ENCODE measurements at regions not wholly inside any gene's neighbourhood (a gene's known extent, or its start where the extent isn't known, plus 50 kb on each side); places are given as distances from the start of the nearest gene placed in this dataset.

DNA sequence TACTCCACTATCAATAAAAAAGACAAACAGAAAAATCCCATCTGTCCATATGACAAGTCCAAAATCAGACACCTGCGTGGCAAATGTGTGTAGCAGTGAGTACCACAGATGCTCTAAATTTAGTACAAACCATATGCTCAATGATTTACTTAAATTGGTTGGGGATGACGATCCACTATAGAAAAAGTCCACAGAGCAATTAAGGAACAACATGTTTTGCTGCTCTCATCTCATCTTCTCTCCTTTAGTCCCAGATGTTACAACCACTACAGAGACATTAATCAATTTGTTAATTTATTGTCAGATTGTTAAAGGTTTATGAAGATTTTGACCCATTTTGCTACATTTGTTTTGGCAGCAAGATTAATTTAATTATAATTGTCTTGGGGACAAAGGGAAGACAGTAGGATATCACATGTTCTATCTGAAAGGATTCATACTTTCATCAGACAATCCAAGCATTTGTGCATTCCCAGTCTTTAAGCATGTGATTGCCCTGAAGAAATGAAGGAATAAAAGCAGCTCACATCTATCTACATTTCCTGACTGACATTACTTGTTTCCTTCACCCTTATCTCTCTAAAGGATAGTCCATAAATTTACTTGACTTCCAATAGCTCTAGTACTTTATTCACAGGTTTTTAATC lies 2268.1 kb downstream of the PCDH7 start:
- DNase-seq (ENCODE audit: low read depth): no peak

GRCh38 chr4:32991663-32992062 lies 2271.5 kb downstream of the PCDH7 start:
- peak; percentile 4 for DNase-seq (ENCODE audit: low read depth)

DNA sequence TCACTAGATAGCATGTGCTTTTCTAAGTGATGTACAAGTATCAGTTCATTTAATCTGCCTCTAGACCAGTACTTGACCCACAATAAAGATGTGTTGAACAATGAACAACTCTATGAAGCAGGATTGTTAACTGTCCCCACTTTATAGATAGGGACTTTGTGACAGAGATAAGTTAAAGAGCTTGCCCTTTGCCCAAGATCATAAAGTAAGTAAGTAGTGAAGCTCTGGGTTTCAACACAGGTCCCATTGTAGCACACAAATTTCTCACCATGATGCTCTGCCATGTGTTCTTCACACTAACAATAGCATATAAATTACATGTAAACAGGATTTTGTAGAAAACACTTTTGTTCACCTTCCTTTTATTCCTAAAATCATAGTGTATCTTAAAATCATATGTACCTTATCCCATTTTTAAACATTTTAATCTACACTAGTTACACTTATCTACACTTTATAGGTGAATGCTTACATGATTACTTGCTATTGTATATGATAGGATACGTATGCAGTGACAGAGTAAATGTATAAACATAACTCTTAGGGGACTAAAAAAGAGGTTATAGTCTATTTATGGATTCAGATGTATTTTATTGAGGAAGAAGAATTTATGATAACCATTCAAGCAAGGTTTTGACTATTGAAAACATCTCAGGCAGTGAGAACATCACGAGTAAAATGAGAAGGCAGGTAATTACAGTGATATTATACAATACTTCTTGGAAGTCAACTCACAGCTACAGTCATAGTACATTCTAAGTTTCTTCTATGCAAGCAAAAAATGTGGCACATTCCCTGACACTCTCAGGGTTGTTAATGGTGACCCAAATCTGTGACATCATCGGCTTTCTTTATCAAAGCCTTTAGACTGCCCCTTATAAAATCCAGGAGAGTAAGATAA lies 2275.1 kb downstream of the PCDH7 start:
- DNase-seq (ENCODE audit: low read depth): no peak

GRCh38 chr4:33013282-33013681 lies 2293.1 kb downstream of the PCDH7 start:
- DNase-seq (ENCODE audit: low read depth): peak; percentile 13

DNA sequence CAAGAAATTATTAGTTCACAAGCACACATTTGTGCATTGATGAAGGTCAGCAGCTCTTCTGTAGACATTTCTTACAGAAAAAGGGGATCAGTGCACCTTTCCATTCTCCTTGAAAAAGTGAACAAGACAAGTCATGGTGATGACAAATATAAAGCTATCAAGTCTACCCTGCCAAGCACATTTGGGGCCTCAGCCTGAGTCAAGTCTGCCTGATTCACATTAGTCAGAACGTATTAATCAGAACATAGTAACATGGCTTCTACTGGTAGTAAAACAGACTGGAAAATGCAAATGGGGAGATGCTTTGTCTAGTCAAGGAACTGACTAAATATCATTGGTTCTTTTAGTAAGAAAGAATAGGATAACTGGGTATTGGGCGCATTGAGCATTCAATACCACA lies 2305.1 kb downstream of the PCDH7 start:
- peak; percentile 55 for DNase-seq (ENCODE audit: low read depth)

DNA sequence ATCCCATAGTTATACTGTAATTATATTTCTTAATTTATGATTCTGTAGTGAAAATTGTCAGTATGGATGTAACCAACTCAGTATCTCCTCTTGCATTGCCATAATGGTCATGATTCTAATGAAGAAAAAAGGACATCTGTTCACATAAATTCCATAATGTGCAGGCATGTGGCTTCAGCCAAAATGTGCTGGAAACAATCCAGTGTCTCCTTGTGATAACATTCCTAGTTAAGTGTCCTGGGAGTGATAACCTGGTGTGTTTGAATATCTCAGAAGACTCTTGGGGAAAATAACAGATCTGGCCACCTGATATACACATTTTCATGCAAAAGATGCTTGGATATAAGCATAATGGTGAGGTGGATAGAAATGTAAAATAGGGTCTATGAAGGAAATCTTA lies 2309.8 kb downstream of the PCDH7 start:
- DNase-seq (ENCODE audit: low read depth): no peak

DNA sequence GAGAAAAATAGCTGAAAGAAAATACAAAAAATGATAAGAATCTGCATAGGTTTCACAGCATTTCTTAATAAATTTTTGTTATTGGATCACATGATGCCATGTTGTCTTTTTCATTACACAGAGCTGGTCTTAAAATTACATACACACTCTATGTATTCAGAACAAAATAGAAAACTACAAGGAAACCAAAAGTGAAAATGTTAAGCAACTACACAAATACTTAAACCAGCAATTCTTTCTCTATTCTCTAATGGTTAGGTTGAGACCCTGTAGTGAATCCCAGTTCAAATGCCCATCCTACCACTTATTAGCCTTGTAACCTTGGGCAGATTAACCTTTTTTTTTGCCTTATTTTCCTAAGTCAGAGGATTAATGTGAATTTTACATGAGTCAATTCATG lies 2311.2 kb downstream of the PCDH7 start:
- DNase-seq (ENCODE audit: low read depth): no peak

DNA sequence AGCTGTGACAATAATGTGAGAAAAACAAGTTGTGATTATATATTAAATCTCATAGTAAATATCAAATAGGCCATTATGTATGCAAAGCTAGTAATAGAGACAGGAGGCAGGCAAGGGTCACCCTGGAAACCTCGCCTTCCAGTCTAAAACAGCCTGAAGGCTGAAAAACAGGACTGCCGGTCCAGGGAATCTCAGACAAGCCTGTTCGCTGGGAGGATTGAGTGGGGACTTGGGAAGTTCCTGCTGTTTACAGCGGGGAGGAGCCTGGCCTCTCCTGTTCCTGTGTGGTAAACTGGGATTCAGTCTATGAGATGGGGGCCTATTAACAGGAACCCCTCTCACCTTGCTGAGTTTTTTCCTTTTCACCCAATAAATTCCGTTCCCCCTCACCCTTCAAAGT lies 2317.3 kb downstream of the PCDH7 start:
- no peak for DNase-seq (ENCODE audit: low read depth)

DNA sequence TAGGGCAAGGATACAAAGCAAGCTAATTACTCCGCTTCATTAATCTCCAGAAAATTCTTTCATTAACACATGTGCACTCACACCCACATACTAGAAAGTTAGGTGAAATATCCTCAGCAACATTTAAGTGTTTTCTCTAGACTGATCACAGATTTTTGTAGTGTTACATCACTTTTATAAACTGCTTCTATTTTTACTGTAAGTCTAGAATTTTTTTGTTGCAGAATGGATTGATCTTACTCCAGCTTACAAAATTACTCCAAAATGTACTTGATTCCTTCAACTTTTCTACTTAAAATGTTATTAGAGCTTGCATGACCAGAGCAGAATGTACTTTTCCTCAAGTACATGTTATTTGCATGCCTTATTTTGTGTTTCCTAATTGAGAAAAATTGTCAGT lies 2325.2 kb downstream of the PCDH7 start:
- no peak for DNase-seq (ENCODE audit: low read depth)

GRCh38 chr4:33052241-33052640 lies 2332.1 kb downstream of the PCDH7 start:
- no peak for DNase-seq (ENCODE audit: low read depth)

- DNase-seq (ENCODE audit: low read depth): no peak
These were observed 2334.0 kb downstream of the PCDH7 start for GRCh38 chr4:33054161-33054560.

DNA sequence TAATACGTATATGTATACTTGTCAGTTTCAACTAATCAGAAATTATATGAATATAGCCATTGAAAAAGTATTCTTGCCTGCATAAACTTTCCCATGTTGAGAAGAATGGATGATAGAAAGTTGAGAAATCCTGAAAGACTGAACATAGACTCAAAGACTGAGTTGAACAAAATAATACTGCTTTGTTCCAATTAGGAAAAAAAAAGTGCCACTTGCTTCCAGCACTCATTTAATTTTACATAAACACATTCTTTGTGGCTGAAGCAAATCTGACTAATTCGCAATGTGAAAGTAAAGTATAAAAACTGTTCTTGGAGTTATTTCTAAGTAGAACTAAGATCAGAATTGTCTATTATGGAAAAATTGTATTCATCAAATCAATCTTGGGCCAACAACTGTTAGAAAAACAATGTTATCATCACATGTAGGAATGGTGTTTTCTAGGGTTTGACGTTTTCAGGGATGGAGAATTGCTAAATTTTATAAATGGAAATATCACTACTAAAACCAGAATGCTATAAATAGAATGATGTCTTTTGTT lies 2334.6 kb downstream of the PCDH7 start:
- DNase-seq (ENCODE audit: low read depth): no peak

DNA sequence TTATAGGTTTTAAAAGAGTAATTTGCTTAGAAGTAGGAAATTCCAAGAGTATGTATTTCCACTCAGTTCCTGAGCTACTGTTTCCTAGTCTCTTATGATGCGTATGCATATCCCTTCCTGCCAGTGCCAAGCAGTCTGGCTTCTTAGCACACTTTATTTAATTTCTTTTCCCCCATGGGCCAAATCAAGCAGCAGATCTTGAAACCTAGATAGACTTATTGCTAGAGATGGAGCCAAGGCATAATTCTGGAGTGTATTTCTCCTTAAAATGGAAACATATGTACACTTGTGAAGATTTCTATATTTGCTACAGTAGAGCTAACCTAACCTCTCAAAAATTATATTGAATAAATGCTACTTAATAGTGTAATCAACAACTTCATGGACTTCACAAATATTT lies 2337.6 kb downstream of the PCDH7 start:
- DNase-seq (ENCODE audit: low read depth): no peak

DNA sequence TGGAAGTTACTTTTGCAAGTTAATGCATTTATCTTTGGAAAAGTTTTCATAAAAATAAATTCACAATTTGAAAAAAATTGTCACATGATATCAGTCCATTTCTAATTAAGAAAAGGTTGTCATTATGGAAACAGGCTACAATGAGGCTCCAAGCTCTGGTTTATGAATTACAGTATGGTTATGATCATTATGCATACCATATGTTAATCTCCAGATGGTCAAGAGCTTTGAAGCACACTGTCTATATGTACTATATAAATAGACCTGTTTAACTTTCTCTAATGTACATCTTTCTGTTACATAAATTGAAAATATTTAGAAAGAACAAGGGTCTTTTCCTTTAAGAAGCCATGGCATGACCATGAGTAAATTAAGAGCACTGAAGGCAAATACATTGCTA lies 2338.8 kb downstream of the PCDH7 start:
- no peak for DNase-seq (ENCODE audit: low read depth)

- peak; percentile 71 for DNase-seq (ENCODE audit: low read depth)
These were observed 2340.7 kb downstream of the PCDH7 start for GRCh38 chr4:33060674-33061542.

DNA sequence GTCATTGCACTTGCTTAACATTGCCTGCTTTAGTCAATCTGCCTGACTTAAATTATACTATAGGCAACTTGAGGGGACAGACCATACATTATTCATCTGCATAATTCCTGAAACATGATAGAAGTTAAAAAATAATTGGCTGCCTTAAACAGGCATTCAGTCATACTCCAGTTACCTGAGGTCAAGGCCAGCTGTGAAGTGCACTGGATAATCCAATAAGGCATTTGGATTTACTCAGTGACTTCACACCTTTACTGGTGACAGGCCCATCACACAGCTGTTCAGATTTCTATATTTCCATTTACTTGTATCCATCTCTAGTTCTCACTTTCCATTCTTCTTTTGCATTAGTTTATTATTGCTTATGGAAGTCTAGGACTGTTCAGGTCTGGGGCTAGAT lies 2341.6 kb downstream of the PCDH7 start:
- no peak for DNase-seq (ENCODE audit: low read depth)

DNA sequence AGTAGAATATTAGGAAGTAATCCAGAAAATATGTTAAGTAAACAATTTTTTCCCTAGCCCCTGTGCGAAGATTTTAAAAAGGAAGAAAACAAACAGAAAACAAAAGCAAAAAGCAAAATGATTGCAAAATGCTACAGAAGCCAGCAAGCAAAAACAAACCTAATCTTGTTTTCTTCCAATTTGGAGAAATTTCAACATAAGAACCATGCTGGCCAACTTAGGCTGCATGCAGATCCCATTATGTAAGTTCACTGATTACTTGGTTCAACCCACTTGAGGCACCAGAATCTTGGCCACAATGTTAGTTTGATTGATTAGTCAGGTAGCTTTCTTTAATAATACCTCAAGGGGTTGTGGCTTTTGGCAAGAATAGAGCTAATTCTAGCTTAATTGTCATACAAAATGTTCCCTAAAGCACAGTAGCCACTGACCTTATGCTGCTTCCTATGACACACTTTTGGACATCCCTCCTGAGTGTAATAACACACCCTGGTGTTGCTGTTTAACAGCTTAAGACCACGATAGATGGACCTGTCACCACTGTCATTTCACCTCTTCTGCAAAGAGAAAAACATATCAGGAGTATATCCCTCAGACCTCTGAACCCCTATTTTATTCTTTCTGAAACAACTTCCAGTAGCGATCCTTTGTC lies 2342.1 kb downstream of the PCDH7 start:
- no peak for DNase-seq (ENCODE audit: low read depth)

GRCh38 chr4:33063241-33063640 lies 2343.1 kb downstream of the PCDH7 start:
- peak; percentile 42 for DNase-seq (ENCODE audit: low read depth)

DNA sequence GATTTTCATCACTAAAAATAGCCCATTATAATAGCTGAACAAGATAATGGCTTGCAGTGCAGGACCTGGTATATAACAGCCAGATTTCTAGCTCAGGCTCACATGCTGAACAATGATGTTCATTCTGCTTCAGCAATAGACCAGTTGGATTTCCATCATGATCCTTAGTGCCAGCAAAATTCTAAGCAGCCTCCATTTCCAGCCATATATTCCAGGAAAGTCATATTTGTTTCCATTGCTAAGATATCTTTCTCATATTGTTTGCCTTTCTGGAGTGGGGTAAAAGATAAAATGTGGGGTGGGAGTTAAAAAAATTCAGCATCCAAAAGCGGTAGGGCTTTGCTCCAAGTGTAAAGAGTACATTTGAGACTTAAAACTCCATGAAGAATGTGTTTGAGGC lies 2344.1 kb downstream of the PCDH7 start:
- no peak for DNase-seq (ENCODE audit: low read depth)

DNA sequence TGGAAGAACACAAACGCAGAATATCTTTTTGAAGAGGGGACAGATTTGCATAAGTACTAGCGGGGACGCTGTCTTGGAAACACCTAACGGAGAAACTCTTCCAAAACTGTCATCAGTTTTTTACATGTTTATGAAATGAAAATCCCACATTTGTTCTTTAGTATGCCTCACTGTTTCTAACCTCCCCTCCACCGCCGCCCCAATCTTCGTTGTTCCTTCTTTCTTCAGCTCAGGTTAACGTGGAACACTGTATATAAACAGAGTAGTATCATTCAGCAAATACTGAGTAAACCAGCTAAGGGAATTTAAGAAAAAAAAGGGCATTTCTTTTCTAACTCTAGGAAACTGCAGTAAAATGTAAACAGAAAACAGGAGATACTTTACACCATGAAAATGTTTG lies 2345.6 kb downstream of the PCDH7 start:
- no peak for DNase-seq (ENCODE audit: low read depth)

- no peak for DNase-seq (ENCODE audit: low read depth)
These were observed 2347.1 kb downstream of the PCDH7 start for GRCh38 chr4:33067221-33067620.

DNA sequence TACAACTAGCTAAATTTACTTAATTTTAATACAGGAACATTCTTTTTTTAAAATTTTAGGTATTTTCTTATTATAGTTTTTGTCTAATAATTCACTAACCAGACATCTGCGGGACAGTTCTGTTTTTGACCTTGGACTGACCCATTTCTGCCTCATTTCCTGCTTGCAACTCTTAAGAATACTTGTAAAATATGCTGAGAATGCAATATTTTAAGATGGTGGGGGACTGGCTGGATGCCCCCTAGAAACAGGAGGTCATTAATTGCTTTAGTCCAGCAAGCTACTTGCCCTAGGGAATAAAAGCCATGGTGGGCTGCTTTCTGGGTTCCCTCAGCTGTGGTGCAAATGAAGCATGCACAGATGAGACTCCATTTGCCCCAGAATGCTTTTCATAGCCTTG lies 2348.4 kb downstream of the PCDH7 start:
- no peak for DNase-seq (ENCODE audit: low read depth)
